ENCODE measurements at regions not wholly inside any gene's neighbourhood (a gene's known extent, or its start where the extent isn't known, plus 50 kb on each side); places are given as distances from the start of the nearest gene placed in this dataset.

DNA sequence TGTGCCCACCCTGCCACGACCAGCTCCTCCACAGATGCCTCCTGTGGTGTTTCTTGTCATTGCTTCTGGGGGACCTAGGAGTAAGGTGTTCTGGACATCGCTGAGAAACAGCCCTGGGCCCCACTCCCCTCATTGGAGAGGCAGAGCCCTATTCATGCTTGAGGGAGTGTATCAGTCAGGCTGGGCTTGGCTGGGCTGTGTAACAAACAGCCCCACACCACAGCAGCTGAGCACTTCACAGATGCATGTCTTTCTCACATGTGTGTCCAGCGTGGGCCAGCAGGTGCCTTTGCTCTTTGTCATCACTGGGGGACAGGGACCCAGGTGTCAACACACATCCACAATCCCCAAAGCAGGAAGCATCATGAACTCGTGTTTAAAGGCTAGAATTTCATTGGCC is 65.1 kb upstream of the FBRSL1 start:
- TF ChIP-seq, protein P1, sequence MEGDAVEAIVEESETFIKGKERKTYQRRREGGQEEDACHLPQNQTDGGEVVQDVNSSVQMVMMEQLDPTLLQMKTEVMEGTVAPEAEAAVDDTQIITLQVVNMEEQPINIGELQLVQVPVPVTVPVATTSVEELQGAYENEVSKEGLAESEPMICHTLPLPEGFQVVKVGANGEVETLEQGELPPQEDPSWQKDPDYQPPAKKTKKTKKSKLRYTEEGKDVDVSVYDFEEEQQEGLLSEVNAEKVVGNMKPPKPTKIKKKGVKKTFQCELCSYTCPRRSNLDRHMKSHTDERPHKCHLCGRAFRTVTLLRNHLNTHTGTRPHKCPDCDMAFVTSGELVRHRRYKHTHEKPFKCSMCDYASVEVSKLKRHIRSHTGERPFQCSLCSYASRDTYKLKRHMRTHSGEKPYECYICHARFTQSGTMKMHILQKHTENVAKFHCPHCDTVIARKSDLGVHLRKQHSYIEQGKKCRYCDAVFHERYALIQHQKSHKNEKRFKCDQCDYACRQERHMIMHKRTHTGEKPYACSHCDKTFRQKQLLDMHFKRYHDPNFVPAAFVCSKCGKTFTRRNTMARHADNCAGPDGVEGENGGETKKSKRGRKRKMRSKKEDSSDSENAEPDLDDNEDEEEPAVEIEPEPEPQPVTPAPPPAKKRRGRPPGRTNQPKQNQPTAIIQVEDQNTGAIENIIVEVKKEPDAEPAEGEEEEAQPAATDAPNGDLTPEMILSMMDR (conservative IDR thresholded peaks at IDR 0.05), result no peak
- no peak for TF ChIP-seq ZFX (IDR thresholded peaks at IDR 0.05)

All from C4-2B (cell line).